M059J (cell line): ENCODE measurements at regions not wholly inside any gene's neighbourhood (a gene's known extent, or its start where the extent isn't known, plus 50 kb on each side); places are given as distances from the start of the nearest gene placed in this dataset.

Experiments
- DNase-seq: peaks from one replicate; pipeline ENCODE4 v3.0.0-alpha.2; 2012; ENCODE audit warnings: low read depth

DNA sequence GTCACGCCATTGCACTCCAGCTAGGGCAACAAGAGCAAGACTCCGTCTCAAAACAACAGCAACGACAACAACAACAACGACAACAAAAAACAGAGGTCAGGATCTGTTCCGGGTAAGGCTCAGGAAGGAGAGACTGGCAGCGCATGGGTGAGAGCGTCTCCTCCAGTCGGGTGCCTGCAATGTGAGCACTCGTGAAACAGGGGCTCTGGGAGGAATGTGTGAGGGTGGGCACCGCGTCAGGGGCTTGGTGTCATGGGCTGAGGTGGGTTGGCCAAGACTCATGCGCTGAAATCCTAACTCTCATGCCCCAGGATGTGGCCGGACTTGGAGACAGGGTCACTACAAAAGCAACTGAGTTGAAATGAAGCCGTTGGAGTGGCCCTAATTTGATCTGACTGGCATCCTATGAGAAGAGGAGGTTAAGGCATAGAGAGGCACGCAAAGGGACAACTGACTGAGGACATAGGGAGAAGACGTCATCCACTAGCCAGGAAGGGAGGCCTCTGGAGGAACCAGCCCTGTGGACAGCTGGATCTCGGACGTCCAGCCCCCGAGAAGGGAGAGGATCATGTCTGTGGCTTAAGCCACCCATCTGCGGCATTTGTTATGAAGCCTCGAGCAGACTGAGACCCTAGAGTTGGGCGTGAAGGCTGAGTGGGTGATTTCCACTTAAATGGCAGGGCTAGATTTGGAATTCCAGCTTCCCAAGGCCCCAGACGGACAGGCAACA lies 241.5 kb upstream of the PITRM1 start:
- DNase-seq, result no peak

DNA sequence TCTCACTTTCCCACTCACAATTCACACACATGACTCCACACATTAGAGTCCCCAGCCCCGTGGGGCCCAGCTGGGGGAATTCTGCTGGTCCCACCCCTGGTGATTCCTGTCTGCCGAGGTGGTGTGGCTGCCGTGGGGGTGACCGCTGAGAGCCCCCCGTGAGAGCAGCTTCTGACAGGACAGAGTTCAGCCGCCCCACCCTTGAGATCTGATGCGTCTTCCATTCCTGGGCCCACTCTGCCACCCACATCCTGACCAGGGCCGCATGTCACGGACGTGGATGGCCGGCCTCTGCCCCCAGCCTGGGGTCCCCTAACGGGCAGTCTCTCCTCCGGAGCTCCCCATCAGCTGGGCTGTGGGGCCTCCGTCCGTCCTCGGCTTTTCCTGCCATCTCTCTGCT lies 240.1 kb upstream of the PITRM1 start:
- no peak for DNase-seq

DNA sequence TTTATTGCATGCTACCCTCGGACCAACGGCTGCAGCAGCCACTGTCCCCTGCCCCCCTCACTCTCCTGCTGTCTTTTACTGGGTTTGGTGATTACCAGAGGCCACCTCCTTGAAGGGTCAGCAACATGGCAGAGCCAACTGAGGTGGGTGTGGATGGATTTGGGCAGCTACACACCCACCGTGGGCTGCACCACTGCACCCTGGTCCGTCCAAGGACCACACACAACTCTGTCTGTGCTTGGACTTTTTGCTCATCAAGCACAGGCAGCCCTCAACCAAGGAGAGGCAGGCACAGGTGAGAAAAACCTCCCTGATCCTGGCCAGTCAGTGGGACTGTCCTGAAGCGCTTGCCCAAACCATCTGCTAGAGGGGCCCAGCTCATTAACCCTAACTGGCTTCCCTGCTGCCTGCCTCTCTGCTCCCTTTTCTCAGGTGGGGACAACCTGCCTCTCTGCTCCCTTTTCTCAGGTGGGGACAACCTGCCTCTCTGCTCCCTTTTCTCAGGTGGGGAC lies 239.5 kb upstream of the PITRM1 start:
- DNase-seq, result no peak

DNA sequence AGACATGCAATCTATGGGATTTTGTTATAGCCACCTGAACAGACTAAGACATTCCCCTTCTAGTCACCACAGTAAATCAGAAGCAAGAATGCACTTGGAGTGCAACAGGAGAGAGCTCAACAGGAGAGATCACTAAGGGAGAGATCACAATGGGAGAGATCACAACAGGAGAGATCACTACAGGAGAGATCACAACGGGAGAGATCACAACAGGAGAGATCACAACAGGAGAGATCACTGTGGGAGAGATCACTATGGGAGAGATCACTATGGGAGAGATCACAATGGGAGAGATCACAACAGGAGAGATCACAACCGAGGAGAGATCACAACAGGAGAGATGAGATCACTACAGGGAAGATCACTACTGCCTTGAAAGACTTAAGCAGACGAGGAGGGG lies 238.5 kb upstream of the PITRM1 start:
- no peak for DNase-seq

DNA sequence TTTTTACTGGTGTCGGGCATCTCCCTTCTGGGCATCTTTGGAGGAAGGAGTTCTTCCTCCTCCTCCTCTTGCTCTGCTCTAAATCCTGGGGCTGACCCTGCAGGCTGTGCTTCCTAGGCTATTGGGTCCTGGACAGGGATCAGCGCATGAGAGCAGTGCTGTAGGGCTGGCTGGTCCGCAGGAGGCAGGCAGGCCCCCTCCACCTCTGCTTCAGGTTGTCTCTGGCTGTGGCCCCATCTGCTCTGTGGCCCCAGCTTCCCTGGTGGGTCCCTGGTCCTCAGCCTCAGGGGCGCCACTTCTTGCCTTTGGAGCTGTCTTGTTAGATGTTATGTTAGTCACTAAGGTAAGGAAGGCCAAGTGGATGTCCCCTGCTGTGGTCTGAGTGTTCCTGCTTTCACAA lies 237.3 kb upstream of the PITRM1 start:
- no peak for DNase-seq

DNA sequence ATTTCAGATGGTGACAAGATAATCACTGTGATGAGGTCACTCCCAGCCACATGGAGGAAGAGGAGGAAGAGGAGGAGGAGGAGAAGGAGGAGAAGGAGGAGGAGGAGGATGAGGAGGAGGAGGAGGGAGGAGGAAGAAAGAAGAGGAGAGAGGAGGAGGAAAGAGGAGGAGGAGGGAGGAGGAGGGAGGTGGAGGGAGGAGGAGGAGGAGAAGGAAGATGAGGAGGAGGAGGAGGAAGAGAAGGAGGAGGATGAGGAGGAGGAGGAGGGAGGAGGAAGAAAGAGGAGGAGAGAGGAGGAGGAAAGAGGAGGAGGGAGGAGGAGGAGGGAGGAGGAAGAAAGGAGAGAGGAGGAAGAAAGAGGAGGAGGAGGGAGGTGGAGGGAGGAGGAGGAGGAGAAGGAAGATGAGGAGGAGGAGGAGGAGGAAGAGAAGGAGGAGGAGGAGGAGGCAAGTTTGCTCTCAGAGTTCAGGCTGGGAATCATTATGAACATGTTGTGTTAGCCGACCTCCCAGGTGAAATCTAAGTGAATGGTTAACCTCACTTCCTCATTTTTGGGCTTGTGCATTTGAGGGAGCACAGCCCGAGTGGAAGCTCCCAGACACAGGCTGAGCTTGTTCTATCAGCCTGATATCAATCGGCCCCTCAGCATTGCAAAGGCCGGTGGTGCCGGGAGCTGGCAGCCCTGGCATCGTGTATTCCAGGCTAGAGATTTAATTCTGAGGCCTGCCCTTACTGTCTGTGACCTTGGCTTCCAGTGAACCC lies 236.2 kb upstream of the PITRM1 start:
- DNase-seq, result no peak

DNA sequence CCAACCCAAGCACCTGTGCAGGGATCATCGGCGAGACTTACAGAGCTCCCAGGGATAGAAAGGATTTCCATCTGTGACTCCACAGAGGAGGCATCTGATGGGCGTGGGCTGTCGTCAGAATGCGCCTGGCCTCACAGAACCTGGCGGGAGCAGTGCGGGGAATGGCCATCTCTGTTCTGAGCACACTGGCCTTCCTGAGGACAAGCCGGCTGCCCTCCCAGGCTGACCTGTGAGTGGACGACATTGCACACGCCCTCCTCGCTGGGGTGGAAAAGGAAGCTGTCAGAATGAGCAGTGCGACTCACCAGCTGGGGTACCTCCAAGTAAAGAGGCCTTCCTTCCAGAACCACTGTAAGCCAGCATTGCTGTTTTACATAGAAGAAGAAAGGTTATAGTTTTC lies 234.6 kb upstream of the PITRM1 start:
- no peak for DNase-seq

DNA sequence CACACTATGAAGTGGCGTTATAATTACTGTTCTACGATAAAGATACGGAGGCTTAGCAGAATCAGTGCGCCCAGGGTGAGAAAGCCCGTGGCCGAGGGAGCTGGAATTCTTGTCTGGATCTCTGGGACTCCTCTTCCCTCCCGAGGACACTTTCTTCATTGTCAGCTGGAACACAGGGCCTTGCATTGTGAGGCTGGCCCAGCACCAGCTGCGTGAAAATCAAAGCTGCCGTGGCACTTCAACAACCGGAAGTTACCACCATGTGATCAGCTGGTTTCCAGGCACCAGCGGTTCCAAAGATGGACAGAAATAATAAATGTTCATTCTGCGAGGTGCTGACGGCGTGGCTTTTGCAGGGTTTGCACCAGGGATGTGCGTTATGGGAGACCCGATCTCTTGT lies 234.0 kb upstream of the PITRM1 start:
- DNase-seq, result no peak

DNA sequence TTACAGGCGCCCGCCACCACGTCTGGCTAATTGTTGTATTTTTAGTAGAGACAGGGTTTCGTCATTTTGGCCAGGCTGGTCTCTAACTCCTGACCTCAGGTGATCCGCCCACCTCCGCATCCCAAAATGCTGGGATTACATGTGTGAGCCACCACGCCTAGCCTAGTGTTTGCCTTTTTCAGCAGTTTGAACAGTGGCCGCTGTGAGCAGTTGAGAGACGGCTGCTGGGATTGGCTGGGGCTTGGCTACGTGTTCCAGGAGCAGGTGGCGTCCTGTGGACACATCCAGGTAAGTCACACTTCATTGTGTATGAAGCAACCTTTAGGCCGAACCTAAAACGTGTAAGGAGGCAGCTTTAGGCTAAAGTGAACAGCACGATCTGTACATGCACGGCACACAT lies 231.8 kb upstream of the PITRM1 start:
- no peak for DNase-seq

DNA sequence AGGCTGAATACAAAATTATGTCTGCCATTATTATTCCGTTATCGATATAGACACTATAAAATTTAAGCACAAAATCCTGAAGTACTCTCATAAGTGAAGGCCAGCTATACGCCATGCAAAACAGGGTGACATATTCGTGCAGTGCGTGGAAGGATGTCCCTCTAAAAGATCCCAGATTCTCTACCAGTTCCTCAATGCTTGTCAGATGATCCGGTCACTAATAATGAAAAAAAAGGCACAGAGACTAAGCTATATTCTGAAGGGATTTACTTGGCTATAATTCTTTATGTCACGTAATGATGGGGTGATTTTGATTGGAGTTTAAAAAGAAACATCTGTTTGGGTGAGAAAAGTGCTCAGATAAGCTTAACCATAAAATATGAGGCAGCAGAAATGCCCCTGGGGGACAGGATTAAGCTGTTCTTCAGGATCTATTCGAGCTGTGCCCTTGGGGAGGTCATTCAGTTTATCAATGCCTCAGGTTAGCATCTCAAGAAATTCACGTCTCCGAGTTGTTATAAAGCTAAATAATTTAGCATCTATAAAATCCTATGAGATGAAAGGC lies 229.7 kb upstream of the PITRM1 start:
- DNase-seq, result no peak

DNA sequence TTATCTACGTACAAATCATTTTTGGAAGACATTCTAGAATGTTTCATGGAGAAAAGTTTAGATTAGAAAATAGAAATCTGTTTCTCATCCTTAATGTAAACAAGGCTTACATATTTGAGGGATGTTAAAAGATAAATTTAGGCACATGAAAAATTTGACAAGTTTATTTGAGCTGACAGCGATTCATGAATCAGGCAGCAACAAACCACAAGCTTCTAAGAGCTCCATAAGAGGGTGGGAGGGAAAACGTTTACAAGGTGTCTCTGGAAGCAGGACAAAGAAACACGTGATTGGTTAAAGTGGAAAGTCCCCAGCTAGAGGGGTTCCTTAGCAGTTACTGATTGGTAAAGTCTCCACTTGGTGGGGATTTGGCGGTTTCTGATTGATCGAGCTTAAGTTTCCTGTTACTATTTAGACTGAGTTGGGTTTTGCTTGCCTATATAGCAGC lies 228.9 kb upstream of the PITRM1 start:
- peak; percentile 83 for DNase-seq

DNA sequence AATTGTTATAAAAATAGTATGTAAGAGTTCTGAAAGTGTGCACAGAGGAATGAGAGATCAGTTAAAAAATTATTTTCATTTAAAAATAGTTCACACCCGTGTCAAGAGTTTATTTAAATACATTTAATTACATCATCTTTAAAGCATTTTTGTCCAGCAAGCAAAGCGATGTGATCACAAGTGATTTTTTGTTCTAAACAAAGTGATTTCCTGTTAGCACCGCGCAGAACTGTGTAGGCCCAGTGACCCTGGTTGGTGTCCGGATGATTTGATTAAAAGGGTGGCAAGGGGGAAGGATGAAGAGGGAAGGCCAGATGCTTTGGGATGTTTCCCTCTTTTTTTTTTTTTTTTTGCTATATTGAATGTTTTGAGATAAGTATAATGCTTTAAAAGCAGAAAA lies 227.8 kb upstream of the PITRM1 start:
- peak; percentile 28 for DNase-seq

DNA sequence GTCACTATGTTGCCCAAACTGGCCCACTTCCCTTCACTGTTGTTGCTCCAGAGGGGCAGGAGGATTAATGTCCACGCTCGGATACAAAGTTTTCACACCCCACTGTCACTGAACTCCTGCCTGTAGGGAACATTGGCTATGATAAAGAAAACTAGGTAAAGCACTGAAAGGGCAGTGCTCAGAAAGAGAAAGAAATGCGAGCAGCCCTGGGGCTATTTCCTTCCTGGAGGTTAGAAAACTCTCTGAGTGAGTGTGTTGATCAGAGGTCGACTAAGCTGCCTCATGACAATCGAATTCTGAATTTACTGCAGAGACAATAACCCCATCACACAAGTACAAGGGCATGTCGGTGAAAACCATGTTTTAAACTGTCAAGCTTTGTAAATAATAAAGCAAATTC lies 227.2 kb upstream of the PITRM1 start:
- DNase-seq, result peak; percentile 60

DNA sequence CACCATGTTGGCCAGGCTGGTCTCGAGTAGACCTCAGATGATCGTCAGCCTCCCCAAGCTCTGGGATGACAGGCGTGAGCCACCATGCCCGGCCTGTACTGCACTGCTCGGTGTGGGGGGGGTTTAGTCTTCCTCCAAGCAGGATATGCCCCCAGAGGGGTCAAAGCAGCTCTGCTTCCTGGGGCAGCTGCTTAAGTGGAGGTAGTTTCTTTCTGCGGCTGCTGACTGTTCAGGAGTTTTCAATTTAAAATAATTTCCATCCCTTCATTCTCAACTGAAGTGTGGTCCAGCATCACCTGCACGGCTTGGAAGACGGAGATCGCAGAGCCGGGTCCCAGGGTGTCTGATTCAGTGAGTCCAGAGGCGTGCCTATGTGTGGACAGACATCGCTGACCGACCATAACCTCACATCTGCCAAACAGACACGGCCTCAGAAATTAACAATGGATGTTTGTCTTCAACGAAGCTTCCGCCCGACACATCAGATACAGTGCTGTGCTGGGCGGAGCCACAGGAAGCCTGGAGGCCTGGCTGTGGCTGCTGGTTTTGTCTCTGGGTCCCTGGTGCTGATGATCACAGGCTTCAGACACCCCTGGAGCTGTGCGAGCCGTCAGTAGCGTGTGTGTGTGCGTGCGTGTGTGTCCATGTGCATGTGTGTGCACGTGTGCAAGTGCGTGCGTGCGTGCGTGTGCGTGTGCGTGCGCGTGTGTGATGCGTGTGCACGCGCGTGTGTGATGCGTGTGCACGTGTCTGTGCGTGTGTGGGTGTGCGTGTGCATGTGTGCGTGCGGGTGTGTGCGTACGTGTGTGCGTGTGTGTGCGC lies 226.5 kb upstream of the PITRM1 start:
- no peak for DNase-seq

DNA sequence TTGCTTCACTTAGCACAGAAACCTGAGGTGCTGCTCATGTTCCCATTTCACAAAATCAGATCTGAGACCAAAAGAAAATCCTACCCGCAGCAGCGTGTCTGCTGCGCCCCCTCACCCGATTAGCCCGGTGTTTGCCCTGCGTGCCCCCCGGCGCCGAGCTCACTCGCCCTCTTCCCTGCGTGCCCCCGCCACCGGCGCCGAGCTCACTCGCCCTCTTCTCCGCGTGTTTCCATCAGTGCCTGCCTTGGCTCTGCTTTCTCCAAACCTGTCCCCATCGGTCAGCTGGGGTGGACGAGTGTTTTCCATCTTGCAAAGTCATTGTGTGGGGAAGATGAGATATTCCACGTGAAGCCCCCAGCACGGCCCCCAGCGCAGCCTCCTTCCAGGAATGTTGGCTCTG lies 225.3 kb upstream of the PITRM1 start:
- DNase-seq, result no peak

DNA sequence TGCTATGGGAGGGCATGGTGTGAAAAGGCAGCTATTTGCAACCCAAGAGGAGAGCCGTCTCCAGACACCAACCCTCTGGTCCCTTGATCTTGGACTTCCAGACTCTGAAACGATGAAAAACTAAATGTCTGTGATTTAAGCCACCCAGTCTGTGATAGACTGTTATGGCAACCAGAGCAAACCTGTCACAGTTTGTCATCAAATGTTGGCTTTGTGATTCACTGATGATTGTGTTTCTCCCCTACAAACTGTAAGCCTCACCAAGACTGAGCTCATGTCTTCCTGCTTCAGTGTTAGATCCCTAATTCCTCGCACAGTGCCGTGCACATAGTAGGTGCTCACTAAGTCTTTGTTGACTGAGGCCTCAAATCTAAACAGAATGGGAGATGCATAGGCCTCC lies 224.6 kb upstream of the PITRM1 start:
- peak; percentile 67 for DNase-seq

DNA sequence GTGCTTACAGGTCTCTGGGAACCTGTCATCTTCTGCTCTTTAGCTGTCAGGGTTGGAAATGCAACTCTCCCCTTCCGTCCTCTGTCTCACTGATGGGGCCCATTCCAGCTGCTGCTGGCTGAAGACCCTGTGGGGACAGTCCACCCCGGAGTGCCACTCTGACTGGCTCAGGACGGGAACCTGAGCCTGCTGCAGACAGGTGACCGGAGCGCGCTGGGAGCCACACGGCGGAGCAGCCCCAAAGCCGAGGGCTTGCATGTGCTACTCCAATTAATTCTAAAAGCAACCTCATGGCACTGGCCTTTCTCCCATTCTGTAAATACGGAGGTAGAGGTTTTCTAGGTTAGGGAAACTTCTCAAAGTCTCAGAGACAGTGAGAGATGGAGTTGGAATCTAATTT lies 223.5 kb upstream of the PITRM1 start:
- no peak for DNase-seq

DNA sequence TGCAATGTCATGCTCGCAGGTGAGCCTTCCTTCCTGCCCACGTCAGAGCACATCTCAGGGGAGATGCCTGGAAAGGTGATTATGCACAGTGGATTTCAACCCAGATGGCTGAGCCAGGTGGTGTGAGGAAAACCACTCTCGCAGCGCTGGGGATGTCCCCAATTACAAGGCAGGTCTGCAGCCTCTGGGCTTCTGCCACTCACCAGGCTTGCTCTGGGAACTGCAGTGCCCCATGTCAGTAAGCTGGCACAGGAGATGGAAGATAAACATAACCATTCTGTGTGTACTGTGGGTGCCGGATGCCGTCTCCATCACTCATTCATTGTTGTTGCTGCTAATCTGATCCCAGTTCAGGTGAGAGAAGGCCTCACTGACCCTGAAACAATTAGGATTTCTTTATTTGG lies 222.9 kb upstream of the PITRM1 start:
- DNase-seq, result peak; percentile 57

DNA sequence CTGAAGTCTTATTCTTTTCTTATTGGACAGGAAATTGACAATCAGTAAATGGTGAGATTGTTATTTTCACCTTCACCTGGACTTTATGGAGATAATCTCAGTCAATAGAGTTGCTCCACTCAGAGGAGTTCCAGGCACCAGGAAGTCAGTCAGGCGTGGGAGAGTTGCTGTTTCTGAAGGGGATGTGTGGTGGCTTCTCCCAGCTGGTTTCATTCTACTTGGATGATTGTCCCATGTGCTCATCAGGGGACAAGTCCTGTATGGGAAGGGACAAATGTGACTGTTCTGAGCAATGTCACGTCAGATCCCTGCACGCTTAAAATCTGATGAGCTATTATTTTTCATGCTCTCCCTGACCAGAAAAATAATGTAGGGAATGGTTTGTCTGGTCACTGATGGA lies 222.5 kb upstream of the PITRM1 start:
- DNase-seq, result no peak

DNA sequence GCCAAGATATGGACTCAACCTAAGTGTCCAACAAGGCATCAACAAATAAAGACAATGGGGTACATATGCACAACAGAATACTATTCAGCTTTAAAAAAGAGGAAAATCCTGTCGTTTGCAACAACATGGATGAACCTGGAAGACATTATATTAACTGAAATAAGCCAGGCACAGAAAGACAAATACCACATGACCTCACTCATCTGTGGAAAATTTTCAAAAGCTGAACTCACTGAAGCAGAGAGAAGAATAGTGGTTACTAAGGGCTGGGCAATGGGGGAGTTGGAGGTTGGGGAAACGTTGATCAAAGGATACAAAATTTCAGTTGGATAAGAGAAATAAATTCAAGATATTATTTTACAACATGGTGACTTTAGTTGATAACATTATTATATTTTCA lies 221.4 kb upstream of the PITRM1 start:
- no peak for DNase-seq

DNA sequence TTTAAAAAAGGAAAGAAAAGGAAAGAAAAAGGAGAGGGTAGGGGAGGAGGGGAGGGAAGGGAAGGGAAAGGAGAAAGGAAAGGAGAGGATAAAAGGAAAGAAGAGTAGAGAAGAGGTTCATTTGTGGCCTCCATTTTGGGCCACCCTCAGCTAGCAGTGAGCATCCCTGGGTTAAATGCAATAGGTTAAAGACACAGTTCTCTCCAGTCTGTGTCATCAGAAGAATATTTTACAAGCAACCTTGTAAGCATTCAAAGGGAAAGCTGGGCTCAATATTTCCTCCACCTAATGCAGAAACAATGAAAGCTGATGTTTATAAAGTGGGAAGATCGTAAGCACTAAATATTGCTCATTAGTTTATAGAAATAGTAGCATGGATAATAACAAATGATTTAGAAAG lies 219.1 kb upstream of the PITRM1 start:
- DNase-seq, result no peak

DNA sequence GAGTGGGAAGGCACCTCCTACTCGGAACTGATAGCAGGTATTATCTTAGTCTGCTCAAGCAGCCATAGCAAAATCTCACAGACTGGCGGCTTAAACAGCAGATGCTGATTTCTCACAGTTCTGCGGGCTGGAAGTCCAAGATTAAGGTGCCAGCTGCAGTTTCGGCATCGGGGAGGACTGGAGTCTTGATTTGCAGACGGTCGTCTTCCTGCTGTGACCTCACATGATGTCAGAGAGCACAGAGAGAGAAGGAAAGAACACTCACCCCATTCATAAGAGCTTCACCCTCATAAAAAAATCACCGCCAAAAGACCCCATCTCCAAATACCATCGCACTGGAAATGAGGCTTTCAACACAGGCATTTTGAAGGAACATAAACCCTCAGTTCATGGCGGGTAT lies 216.5 kb upstream of the PITRM1 start:
- DNase-seq, result no peak
